Medulla oblongata (tissue), 1 donor: ENCODE measurements at regions not wholly inside any gene's neighbourhood (a gene's known extent, or its start where the extent isn't known, plus 50 kb on each side); places are given as distances from the start of the nearest gene placed in this dataset.

Experiments used
- DNase-seq: peaks from one replicate; pipeline ENCODE4 v3.0.0-alpha.2; 2015; ENCODE audit errors: extremely low spot score

GRCh38 chr3:165283328-165283727 lies 87.1 kb upstream of the SLITRK3 start:
- DNase-seq, result no peak

GRCh38 chr3:165279471-165279870 lies 83.3 kb upstream of the SLITRK3 start:
- no peak for DNase-seq

- no peak for DNase-seq
Measured at GRCh38 chr3:165273411-165273810, 77.2 kb upstream of the SLITRK3 start.

- no peak for DNase-seq
Measured at GRCh38 chr3:165259541-165260193, 63.5 kb upstream of the SLITRK3 start.

GRCh38 chr3:165256554-165257065 lies 60.4 kb upstream of the SLITRK3 start:
- no peak for DNase-seq

GRCh38 chr3:165254812-165255211 lies 58.6 kb upstream of the SLITRK3 start:
- DNase-seq, result peak; percentile 31
